WTC11 (cell line): ENCODE measurements at regions not wholly inside any gene's neighbourhood (a gene's known extent, or its start where the extent isn't known, plus 50 kb on each side); places are given as distances from the start of the nearest gene placed in this dataset.
"Not testable (repeated sequence)": the region's sequence is repeated elsewhere in the genome, so short reads cannot be mapped to it uniquely, and the experiment has no call there.

ENCODE experiments used
- ATAC-seq: fragments of 200-7000 bp; cut with Tn5 transposase; 2 replicates; pipeline ENCODE4 v1.10.0; 2021; ENCODE audit warnings: mild to moderate bottlenecking, moderate library complexity
- CTCF ChIA-PET: fragments of 300-600 bp; sonication (Branson Sonifier 250); formaldehyde crosslinking; loops from one replicate; lab custom pipeline; 2021; ENCODE audit warnings: antibody characterized with exemption; lab: Charles Lee
- POLR2A ChIA-PET: fragments of 350-600 bp; sonication (Branson Sonifier 250); formaldehyde crosslinking; loops from one replicate; lab custom pipeline; 2021; ENCODE audit warnings: antibody characterized with exemption; lab: Charles Lee
- DNase-seq: peaks from one replicate; pipeline ENCODE4 v3.0.0; 2021; ENCODE audit warnings: low spot score
- H3K27ac Mint-ChIP-seq: 2 replicates; pipeline ENCODE4 v1.8.0; 2021; ENCODE audit warnings: mixed read lengths
- H3K27me3 Mint-ChIP-seq: 2 replicates; pipeline ENCODE4 v1.8.0; 2021; ENCODE audit warnings: low read depth, mild to moderate bottlenecking, moderate library complexity, mixed read lengths
- H3K36me3 Mint-ChIP-seq: 2 replicates; pipeline ENCODE4 v1.8.0; 2021; ENCODE audit warnings: mixed read lengths
- H3K4me1 Mint-ChIP-seq: 2 replicates; pipeline ENCODE4 v1.8.0; 2022; ENCODE audit warnings: mixed read lengths
- H3K4me3 Mint-ChIP-seq: 2 replicates; pipeline ENCODE4 v1.8.0; 2021; ENCODE audit warnings: mild to moderate bottlenecking, moderate library complexity, mixed read lengths
- H3K9me3 Mint-ChIP-seq: 2 replicates; pipeline ENCODE4 v1.8.0; 2021; ENCODE audit warnings: mixed read lengths
- AR ChIP-seq: fragments of 250-450 bp; sonication (Bioruptor Pico); IDR thresholded peaks from 2 replicates; pipeline ENCODE4 v1.9.0; 2021; ENCODE audit warnings: mild to moderate bottlenecking
- ARID4B ChIP-seq: sonication (generic); formaldehyde crosslinking; IDR thresholded peaks from 2 replicates; pipeline ENCODE4 v1.8.0; 2023; ENCODE audit warnings: missing genetic modification reagents, mild to moderate bottlenecking, borderline replicate concordance
- ATF1 ChIP-seq: sonication (generic); formaldehyde crosslinking; IDR thresholded peaks from 2 replicates; pipeline ENCODE4 v1.8.1; 2023; ENCODE audit warnings: mild to moderate bottlenecking, moderate library complexity, missing genetic modification reagents
- ATF2 ChIP-seq: sonication (generic); formaldehyde crosslinking; IDR thresholded peaks from 2 replicates; pipeline ENCODE4 v1.8.1; 2022; ENCODE audit warnings: low read depth, missing genetic modification reagents, borderline replicate concordance
- CREM ChIP-seq: sonication (generic); formaldehyde crosslinking; IDR thresholded peaks from 2 replicates; pipeline ENCODE4 v1.8.1; 2022; ENCODE audit warnings: mild to moderate bottlenecking, missing genetic modification reagents, moderate library complexity
- CTCF ChIP-seq: fragments of 200-600 bp; IDR thresholded peaks from 2 replicates; pipeline ENCODE4 v1.8.0; 2022; ENCODE audit warnings: antibody characterized with exemption
- ESRRA ChIP-seq: sonication (generic); formaldehyde crosslinking; IDR thresholded peaks from 2 replicates; pipeline ENCODE4 v1.8.1; 2022; ENCODE audit warnings: mild to moderate bottlenecking, missing genetic modification reagents, borderline replicate concordance
- FOXP4 ChIP-seq: sonication (generic); formaldehyde crosslinking; IDR thresholded peaks from 2 replicates; pipeline ENCODE4 v1.8.0; 2022; ENCODE audit warnings: mild to moderate bottlenecking, missing genetic modification reagents
- GTF2I ChIP-seq: fragments of 250-450 bp; sonication (Bioruptor Pico); conservative IDR thresholded peaks from 2 replicates; pipeline ENCODE4 v1.4.0; 2021; ENCODE audit warnings: mild to moderate bottlenecking
- IRF1 ChIP-seq: sonication (generic); formaldehyde crosslinking; IDR thresholded peaks from 2 replicates; pipeline ENCODE4 v1.8.0; 2023; ENCODE audit warnings: missing genetic modification reagents
- MYBL2 ChIP-seq: sonication (generic); formaldehyde crosslinking; IDR thresholded peaks from 2 replicates; pipeline ENCODE4 v1.8.1; 2023; ENCODE audit warnings: mild to moderate bottlenecking, moderate library complexity, missing genetic modification reagents
- NFE2L1 ChIP-seq: sonication (generic); formaldehyde crosslinking; IDR thresholded peaks from 2 replicates; pipeline ENCODE4 v1.8.1; 2023; ENCODE audit warnings: missing genetic modification reagents
- NFYB ChIP-seq: sonication (generic); formaldehyde crosslinking; conservative IDR thresholded peaks from 2 replicates; pipeline ENCODE4 v1.8.0; 2022; ENCODE audit warnings: low read depth, missing genetic modification reagents
- NR1H2 ChIP-seq: sonication (generic); formaldehyde crosslinking; IDR thresholded peaks from 2 replicates; pipeline ENCODE4 v1.9.0; 2021; ENCODE audit warnings: mild to moderate bottlenecking, moderate library complexity, missing genetic modification reagents
- PRRX2 ChIP-seq: fragments of 250-450 bp; sonication (Bioruptor Pico); IDR thresholded peaks from 2 replicates; pipeline ENCODE4 v1.8.0; 2021; ENCODE audit warnings: mild to moderate bottlenecking
- SMAD3 ChIP-seq: sonication (generic); formaldehyde crosslinking; IDR thresholded peaks from 2 replicates; pipeline ENCODE4 v1.8.0; 2022; ENCODE audit warnings: missing genetic modification reagents, mild to moderate bottlenecking, borderline replicate concordance
- SOX15 ChIP-seq: fragments of 250-450 bp; sonication (Bioruptor Pico); IDR thresholded peaks from 2 replicates; pipeline ENCODE4 v1.9.0; 2021; ENCODE audit warnings: mild to moderate bottlenecking
- ZNF138 ChIP-seq: sonication (generic); formaldehyde crosslinking; conservative IDR thresholded peaks from 2 replicates; pipeline ENCODE4 v1.8.1; 2022; ENCODE audit warnings: mild to moderate bottlenecking, moderate library complexity, missing genetic modification reagents
- ZNF263 ChIP-seq: sonication (generic); formaldehyde crosslinking; IDR thresholded peaks from 2 replicates; pipeline ENCODE4 v1.8.1; 2022; ENCODE audit warnings: low read depth, mild to moderate bottlenecking, moderate library complexity, missing genetic modification reagents

- Mint-ChIP-seq H3K9me3 (peaks cover 87% of the 10 kb centered on the region), H3K4me3 (no peak overlapping the region), H3K27me3 (no peaks in the 10 kb centered on the region; the same call in none of the 2 replicates), H3K4me1 (no peaks in the 10 kb centered on the region), H3K36me3 (peaks cover 89% of the 10 kb centered on the region), H3K27ac (no peak overlapping the region)
- ATAC-seq, result no peak
- no peak for DNase-seq
- CTCF ChIA-PET, result no interaction called here
- TF ChIP-seq NFYB (CRISPR knock-in tag), result no peak
- no peak for TF ChIP-seq CREM (CRISPR knock-in tag)
- TF ChIP-seq ESRRA (CRISPR knock-in tag), result no peak
- no peak for TF ChIP-seq AR (CRISPR knock-in tag)
- no peak for TF ChIP-seq ATF1 (CRISPR knock-in tag)
- no peak for TF ChIP-seq SMAD3
- TF ChIP-seq PRRX2 (CRISPR knock-in tag), result no peak
- TF ChIP-seq GTF2I, result no peak
- no peak for TF ChIP-seq SOX15 (CRISPR knock-in tag)
- no peak for TF ChIP-seq ATF2 (CRISPR knock-in tag)
- TF ChIP-seq ZNF263 (CRISPR knock-in tag), result no peak
- no peak for TF ChIP-seq IRF1 (CRISPR knock-in tag)
- no peak for TF ChIP-seq NFE2L1 (CRISPR knock-in tag)
- no peak for TF ChIP-seq NR1H2 (CRISPR knock-in tag)
- TF ChIP-seq CTCF, result no peak
- POLR2A ChIA-PET, result no interaction called here
Measured at GRCh38 chr14:106318700-106319099, 792.3 kb downstream of the TMEM121 start.

GRCh38 chr14:106323970-106324369, 797.6 kb downstream of the TMEM121 start:
- DNase-seq, H3K27ac Mint-ChIP-seq, H3K4me3 Mint-ChIP-seq, POLR2A ChIA-PET, CTCF ChIA-PET, H3K27me3 Mint-ChIP-seq, ATAC-seq, H3K4me1 Mint-ChIP-seq: not testable (repeated sequence)
- Mint-ChIP-seq H3K36me3 (peaks cover 77% of the 10 kb centered on the region), H3K9me3 (peaks cover 87% of the 10 kb centered on the region)

GRCh38 chr14:106327234-106327633, 800.9 kb downstream of the TMEM121 start:
- ChIA-PET POLR2A (no interaction called here), CTCF (no interaction called here)
- no peak for ATAC-seq
- Mint-ChIP-seq H3K27ac (no peak overlapping the region), H3K9me3 (peaks cover 73% of the 10 kb centered on the region), H3K27me3 (peaks cover 9% of the 10 kb centered on the region; the same call in 1 of the 2 replicates), H3K4me3 (no peak overlapping the region), H3K36me3 (peaks cover 55% of the 10 kb centered on the region), H3K4me1 (no peaks in the 10 kb centered on the region)
- DNase-seq, result no peak
- TF ChIP-seq FOXP4 (CRISPR knock-in tag) (no peak), MYBL2 (no peak), ARID4B (CRISPR knock-in tag) (no peak), ZNF138 (CRISPR knock-in tag) (no peak)
